ENCODE measurements at regions not wholly inside any gene's neighbourhood (a gene's known extent, or its start where the extent isn't known, plus 50 kb on each side); places are given as distances from the start of the nearest gene placed in this dataset.

- DNase-seq (ENCODE audit: extremely low spot score) = no peak
- TF ChIP-seq POLR2A (IDR thresholded peaks at IDR 0.05; ENCODE audit: low read depth) = no peak
- TF ChIP-seq CTCF (IDR thresholded peaks at IDR 0.05) = no peak
- TF ChIP-seq EP300 (IDR thresholded peaks at IDR 0.05) = no peak
- TF ChIP-seq POLR2AphosphoS5 (IDR thresholded peaks at IDR 0.05) = no peak
- no peak overlapping the region for H3K27ac ChIP-seq (replicated peaks in 1 of 4)
- intact Hi-C loops (cut with DNase I) = no loop called here
- WGBS = 91% methylated on average over 1 of the region's 1 CpG
- H3K36me3 ChIP-seq = no peaks in the 10 kb centered on the region
- no peaks in the 10 kb centered on the region for H3K9me3 ChIP-seq
- no peaks in the 10 kb centered on the region for H3K27me3 ChIP-seq
- H3K4me3 ChIP-seq = no peak overlapping the region
- no peaks in the 10 kb centered on the region for H3K4me1 ChIP-seq
Measured at GRCh38 chr6:81380718-81381338, 371.7 kb downstream of the TENT5A start.

DNA sequence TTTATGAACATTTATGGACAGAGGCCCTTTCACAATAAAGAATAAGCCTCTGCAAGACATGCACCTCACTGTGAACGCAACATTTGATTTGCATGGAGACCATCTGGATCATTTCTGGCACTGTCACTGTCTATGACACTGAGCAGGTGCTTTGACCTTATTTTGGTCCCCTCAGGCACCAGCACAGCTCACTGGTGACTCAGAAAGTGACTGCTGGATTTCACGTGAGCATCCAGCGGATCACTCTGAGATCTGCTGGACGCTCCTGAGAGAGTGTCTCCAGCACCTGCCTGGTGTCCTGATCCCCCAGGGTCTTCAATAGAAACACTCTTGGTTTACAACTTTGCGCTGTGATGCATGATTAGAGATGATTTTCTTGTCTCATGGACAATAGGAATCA lies 375.7 kb downstream of the TENT5A start:
- intact Hi-C loops (cut with DNase I) = no loop called here
- H3K4me3 ChIP-seq = no peak overlapping the region
- H3K27ac ChIP-seq (replicated peaks in 1 of 4) = no peak overlapping the region
- DNase-seq (ENCODE audit: extremely low spot score) = no peak
- H3K27me3 ChIP-seq = no peaks in the 10 kb centered on the region
- no peaks in the 10 kb centered on the region for H3K4me1 ChIP-seq
- TF ChIP-seq POLR2AphosphoS5 (IDR thresholded peaks at IDR 0.05) (no peak), POLR2A (IDR thresholded peaks at IDR 0.05; ENCODE audit: low read depth) (no peak), CTCF (IDR thresholded peaks at IDR 0.05) (no peak), EP300 (IDR thresholded peaks at IDR 0.05) (no peak)
- H3K36me3 ChIP-seq = no peaks in the 10 kb centered on the region
- WGBS = 89% methylated on average over 5 of the region's 5 CpGs
- no peaks in the 10 kb centered on the region for H3K9me3 ChIP-seq

GRCh38 chr6:81373414-81373813 lies 379.1 kb downstream of the TENT5A start:
- no peak overlapping the region for H3K4me3 ChIP-seq

DNA sequence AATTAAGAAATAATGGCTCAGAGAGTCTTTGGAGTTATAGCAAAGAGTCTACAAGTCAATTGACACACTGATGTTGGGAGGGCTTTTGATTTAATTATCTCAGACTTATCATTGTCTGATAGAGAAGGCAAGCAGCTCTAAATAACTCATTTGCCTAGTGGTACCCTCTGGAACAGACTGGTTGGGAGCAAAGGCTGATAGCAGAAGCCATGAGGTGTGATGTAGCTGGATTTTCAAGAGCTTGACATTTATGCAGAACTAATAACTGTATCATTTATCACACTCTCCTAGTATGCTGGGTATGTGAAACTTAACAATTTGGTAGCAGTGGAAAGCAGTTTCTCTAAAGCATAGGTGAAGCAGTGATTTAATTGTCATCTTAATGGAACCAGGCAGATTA lies 380.6 kb downstream of the TENT5A start:
- DNase-seq (ENCODE audit: extremely low spot score) = no peak
- no peak overlapping the region for H3K4me3 ChIP-seq
- no peaks in the 10 kb centered on the region for H3K4me1 ChIP-seq
- H3K27ac ChIP-seq (replicated peaks in 1 of 4) = no peak overlapping the region
- intact Hi-C loops (cut with DNase I) = no loop called here
- H3K9me3 ChIP-seq = no peaks in the 10 kb centered on the region
- H3K27me3 ChIP-seq = no peaks in the 10 kb centered on the region
- no peak for TF ChIP-seq POLR2A (IDR thresholded peaks at IDR 0.05; ENCODE audit: low read depth)
- TF ChIP-seq POLR2AphosphoS5 (IDR thresholded peaks at IDR 0.05) = no peak
- TF ChIP-seq CTCF (IDR thresholded peaks at IDR 0.05) = no peak
- TF ChIP-seq EP300 (IDR thresholded peaks at IDR 0.05) = no peak
- no peaks in the 10 kb centered on the region for H3K36me3 ChIP-seq

More at GRCh38 chr6:81373414-81373813, 379.1 kb downstream of the TENT5A start:
- H3K27ac ChIP-seq (replicated peaks in 1 of 4) = no peak overlapping the region
- DNase-seq (ENCODE audit: extremely low spot score) = no peak
- intact Hi-C loops (cut with DNase I) = no loop called here
- WGBS = 30% methylated on average over 1 of the region's 1 CpG
- H3K4me1 ChIP-seq = no peaks in the 10 kb centered on the region
- no peaks in the 10 kb centered on the region for H3K36me3 ChIP-seq
- no peaks in the 10 kb centered on the region for H3K27me3 ChIP-seq
- TF ChIP-seq CTCF (IDR thresholded peaks at IDR 0.05) = no peak
- H3K9me3 ChIP-seq = no peaks in the 10 kb centered on the region

DNA sequence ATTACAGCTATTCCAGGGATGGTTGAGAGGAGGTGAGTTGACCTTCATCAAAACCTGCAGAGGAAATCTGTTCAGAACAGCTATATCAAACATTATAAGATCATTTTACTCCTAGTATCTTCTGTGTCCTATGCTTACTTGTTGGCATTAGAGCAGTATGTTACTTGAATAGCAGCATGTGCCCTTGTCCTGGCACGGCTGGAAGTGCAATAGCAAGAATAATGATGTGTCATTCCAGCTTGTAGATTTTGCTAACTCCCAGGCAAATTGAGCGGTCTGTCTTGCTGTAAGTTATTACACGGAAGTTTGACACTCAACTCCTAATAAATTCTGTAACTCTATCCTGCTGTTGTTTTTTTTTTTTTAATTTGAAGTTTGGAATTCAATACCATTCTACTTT lies 385.5 kb downstream of the TENT5A start:
- H3K27me3 ChIP-seq = no peaks in the 10 kb centered on the region
- intact Hi-C loops (cut with DNase I) = no loop called here
- H3K4me1 ChIP-seq = no peaks in the 10 kb centered on the region
- WGBS = 55% methylated on average over 3 of the region's 3 CpGs
- no peak for DNase-seq (ENCODE audit: extremely low spot score)
- TF ChIP-seq CTCF (IDR thresholded peaks at IDR 0.05) = no peak
- no peak for TF ChIP-seq EP300 (IDR thresholded peaks at IDR 0.05)
- TF ChIP-seq POLR2A (IDR thresholded peaks at IDR 0.05; ENCODE audit: low read depth) = no peak
- no peak for TF ChIP-seq POLR2AphosphoS5 (IDR thresholded peaks at IDR 0.05)
- no peaks in the 10 kb centered on the region for H3K9me3 ChIP-seq
- no peak overlapping the region for H3K4me3 ChIP-seq
- no peak overlapping the region for H3K27ac ChIP-seq (replicated peaks in 1 of 4)
- no peaks in the 10 kb centered on the region for H3K36me3 ChIP-seq

Measured in esophagus muscularis mucosa (tissue), 4 donors.